OCI-LY7 (cell line): ENCODE measurements at regions not wholly inside any gene's neighbourhood (a gene's known extent, or its start where the extent isn't known, plus 50 kb on each side); places are given as distances from the start of the nearest gene placed in this dataset.
"Not testable (repeated sequence)": the region's sequence is repeated elsewhere in the genome, so short reads cannot be mapped to it uniquely, and the experiment has no call there.

ENCODE experiments used
- BruUV-seq: library from RNA; stranded (reverse); fragments of 400-500 nt; replicated peaks from 2 replicates; lab custom pipeline; 2021; lab: Mats Ljungman, UMichigan
- CTCF ChIA-PET: fragments of 300-600 bp; sonication (Branson Sonifier 250); formaldehyde crosslinking; loops from one replicate; lab custom pipeline; 2022; ENCODE audit warnings: antibody characterized with exemption; ENCODE audit not compliant: unreplicated experiment; lab: Charles Lee
- POLR2A ChIA-PET: fragments of 300-600 bp; sonication (Branson Sonifier 250); formaldehyde crosslinking; loops from one replicate; lab custom pipeline; 2022; ENCODE audit warnings: antibody characterized with exemption; lab: Charles Lee
- DNase-seq: peaks from one replicate; pipeline ENCODE4 v3.0.0-alpha.2; 2015; ENCODE audit warnings: low spot score
- H2AFZ ChIP-seq: fragments of 200-600 bp; sonication (generic), shearing (Covaris generic); 2 replicates; pipeline ENCODE4 v1.6.1; 2014; ENCODE audit warnings: mild to moderate bottlenecking, antibody characterized with exemption, low read length, moderate library complexity
- H3K27ac ChIP-seq: fragments of 200-600 bp; sonication (generic); 2 replicates; pipeline ENCODE4 v1.5.1; 2014; ENCODE audit warnings: mixed run types, low read depth, mild to moderate bottlenecking, moderate library complexity, low read length, inconsistent platforms; ENCODE audit not compliant: poor library complexity, severe bottlenecking
- H3K36me3 ChIP-seq: fragments of 200-600 bp; sonication (generic); 2 replicates; pipeline ENCODE4 v1.6.1; 2014; ENCODE audit warnings: mild to moderate bottlenecking, antibody characterized with exemption, low read length, moderate library complexity, mixed read lengths; ENCODE audit not compliant: insufficient read depth
- H3K4me1 ChIP-seq: fragments of 200-600 bp; sonication (generic); 2 replicates; pipeline ENCODE4 v1.5.1; 2014; ENCODE audit warnings: mild to moderate bottlenecking, low read length; ENCODE audit not compliant: insufficient read depth, poor library complexity, severe bottlenecking
- H3K4me2 ChIP-seq: fragments of 200-600 bp; sonication (generic); 2 replicates; pipeline ENCODE4 v1.6.1; 2014; ENCODE audit warnings: mild to moderate bottlenecking, low read length
- H3K4me3 ChIP-seq: fragments of 200-600 bp; sonication (generic); 2 replicates; pipeline ENCODE4 v1.5.1; 2014; ENCODE audit warnings: mild to moderate bottlenecking, low read depth, low read length; ENCODE audit not compliant: poor library complexity, severe bottlenecking
- H3K79me2 ChIP-seq: fragments of 200-600 bp; sonication (generic); 2 replicates; pipeline ENCODE4 v1.6.1; 2016; ENCODE audit warnings: low read depth, mild to moderate bottlenecking, low read length, moderate library complexity, mixed read lengths; ENCODE audit not compliant: insufficient read depth
- H3K9me2 ChIP-seq: fragments of 200-600 bp; sonication (generic); 2 replicates; pipeline ENCODE4 v1.6.1; 2016; ENCODE audit warnings: mild to moderate bottlenecking, low read length, mixed read lengths; ENCODE audit not compliant: insufficient read depth
- H3K9me3 ChIP-seq: fragments of 200-600 bp; sonication (generic); 2 replicates; pipeline ENCODE4 v1.6.1; 2014; ENCODE audit warnings: mild to moderate bottlenecking, mixed run types, low read length, mixed read lengths
- H4K20me1 ChIP-seq: fragments of 200-600 bp; sonication (generic); 2 replicates; pipeline ENCODE4 v1.6.1; 2014; ENCODE audit warnings: mild to moderate bottlenecking, antibody characterized with exemption, low read length, moderate library complexity, mixed read lengths; ENCODE audit not compliant: insufficient read depth
- EZH2phosphoT487 ChIP-seq: fragments of 200-600 bp; sonication (generic); IDR thresholded peaks from 2 replicates; pipeline ENCODE4 v1.6.1; 2018; ENCODE audit warnings: low read depth, borderline replicate concordance, mild to moderate bottlenecking, mixed run types, antibody characterized with exemption, low read length, moderate library complexity, mixed read lengths
- intact Hi-C: fragments of 100-400 bp; cut with micrococcal nuclease; formaldehyde crosslinking; loops from one replicate; pipeline ENCODE4 v1.10.0; 2022; ENCODE audit not compliant: unreplicated experiment
- TF ChIP-seq, protein P1 (sequence below): fragments of 200-600 bp; sonication (generic); conservative IDR thresholded peaks from 2 replicates; pipeline ENCODE4 v1.5.1; 2014; ENCODE audit warnings: mild to moderate bottlenecking, antibody characterized with exemption, low read length, moderate library complexity, mixed read lengths

DNA sequence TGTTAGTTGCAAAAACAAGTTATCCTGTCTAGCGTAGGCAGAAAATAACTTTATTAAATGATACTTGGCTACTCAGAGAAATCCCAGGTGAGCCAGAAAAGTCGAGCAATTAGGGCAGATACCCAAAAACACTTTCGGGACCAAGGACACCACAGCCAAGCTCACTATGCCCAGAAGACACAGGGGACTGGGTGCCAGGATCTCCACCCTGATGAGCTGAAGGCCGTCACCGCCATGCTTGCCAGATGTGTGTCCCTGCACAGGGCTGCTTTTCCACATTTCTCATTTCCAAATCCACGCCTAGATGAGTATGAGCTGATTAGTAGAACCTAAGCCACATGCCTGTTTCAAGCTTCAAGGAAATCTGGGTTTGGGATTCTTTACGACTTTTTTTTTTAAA lies 214.0 kb upstream of the SMLR1 start:
- H3K4me1 ChIP-seq, result no peaks in the 10 kb centered on the region
- no peaks in the 10 kb centered on the region for H3K36me3 ChIP-seq
- H4K20me1 ChIP-seq, result no peaks in the 10 kb centered on the region
- ChIA-PET POLR2A (interaction anchor here (0.6 kb wide), 2 partner anchors 56 to 561 kb away, joined by 3 read pairs; no protein-coding TSS in a partner anchor), CTCF (no interaction called here)
- TF ChIP-seq EZH2phosphoT487, result no peak
- TF ChIP-seq, protein P1, sequence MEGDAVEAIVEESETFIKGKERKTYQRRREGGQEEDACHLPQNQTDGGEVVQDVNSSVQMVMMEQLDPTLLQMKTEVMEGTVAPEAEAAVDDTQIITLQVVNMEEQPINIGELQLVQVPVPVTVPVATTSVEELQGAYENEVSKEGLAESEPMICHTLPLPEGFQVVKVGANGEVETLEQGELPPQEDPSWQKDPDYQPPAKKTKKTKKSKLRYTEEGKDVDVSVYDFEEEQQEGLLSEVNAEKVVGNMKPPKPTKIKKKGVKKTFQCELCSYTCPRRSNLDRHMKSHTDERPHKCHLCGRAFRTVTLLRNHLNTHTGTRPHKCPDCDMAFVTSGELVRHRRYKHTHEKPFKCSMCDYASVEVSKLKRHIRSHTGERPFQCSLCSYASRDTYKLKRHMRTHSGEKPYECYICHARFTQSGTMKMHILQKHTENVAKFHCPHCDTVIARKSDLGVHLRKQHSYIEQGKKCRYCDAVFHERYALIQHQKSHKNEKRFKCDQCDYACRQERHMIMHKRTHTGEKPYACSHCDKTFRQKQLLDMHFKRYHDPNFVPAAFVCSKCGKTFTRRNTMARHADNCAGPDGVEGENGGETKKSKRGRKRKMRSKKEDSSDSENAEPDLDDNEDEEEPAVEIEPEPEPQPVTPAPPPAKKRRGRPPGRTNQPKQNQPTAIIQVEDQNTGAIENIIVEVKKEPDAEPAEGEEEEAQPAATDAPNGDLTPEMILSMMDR, result no peak
- BruUV-seq, result no TSS peak
- H3K4me2 ChIP-seq, result no peak overlapping the region
- no peaks in the 10 kb centered on the region for H3K79me2 ChIP-seq
- no peak overlapping the region for H3K4me3 ChIP-seq
- no peak overlapping the region for H3K27ac ChIP-seq
- no peaks in the 10 kb centered on the region for H3K9me2 ChIP-seq
- DNase-seq, result no peak
- H2AFZ ChIP-seq, result no peak overlapping the region
- no peaks in the 10 kb centered on the region for H3K9me3 ChIP-seq
- intact Hi-C loops, result no loop called here

DNA sequence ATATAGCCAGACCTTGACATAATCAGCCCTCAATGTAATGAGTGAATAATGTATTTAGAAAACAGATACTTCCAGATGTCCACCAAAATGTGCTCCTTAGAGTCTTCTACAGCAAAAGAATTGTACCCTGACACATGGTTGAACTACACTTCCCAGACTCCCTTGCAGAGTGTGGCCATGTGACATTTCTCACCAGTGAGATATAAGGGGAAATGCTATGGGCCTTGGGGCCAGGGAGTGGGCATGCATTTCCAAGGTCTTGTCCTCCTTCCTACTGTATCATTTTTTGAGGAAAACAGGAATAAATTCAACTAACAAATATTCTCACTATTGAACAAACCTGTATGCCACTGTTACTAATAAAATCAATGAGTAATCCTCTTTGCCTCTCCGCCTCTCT lies 211.4 kb upstream of the SMLR1 start:
- ChIA-PET CTCF (no interaction called here), POLR2A (no interaction called here)
- peak; percentile 13 for DNase-seq
- no peaks in the 10 kb centered on the region for H3K4me1 ChIP-seq
- H2AFZ ChIP-seq, result peak overlapping the region; percentile 48; the same call in 1 of the 2 replicates
- H3K4me3 ChIP-seq, result no peak overlapping the region
- no peaks in the 10 kb centered on the region for H3K9me2 ChIP-seq
- H3K79me2 ChIP-seq, result no peaks in the 10 kb centered on the region
- H4K20me1 ChIP-seq, result no peaks in the 10 kb centered on the region
- H3K36me3 ChIP-seq, result no peaks in the 10 kb centered on the region
- intact Hi-C loops, result no loop called here
- H3K9me3 ChIP-seq, result no peaks in the 10 kb centered on the region
- no peak for TF ChIP-seq EZH2phosphoT487
- TF ChIP-seq, protein P1, result no peak
- no TSS peak for BruUV-seq
- H3K27ac ChIP-seq, result no peak overlapping the region
- H3K4me2 ChIP-seq, result no peak overlapping the region

DNA sequence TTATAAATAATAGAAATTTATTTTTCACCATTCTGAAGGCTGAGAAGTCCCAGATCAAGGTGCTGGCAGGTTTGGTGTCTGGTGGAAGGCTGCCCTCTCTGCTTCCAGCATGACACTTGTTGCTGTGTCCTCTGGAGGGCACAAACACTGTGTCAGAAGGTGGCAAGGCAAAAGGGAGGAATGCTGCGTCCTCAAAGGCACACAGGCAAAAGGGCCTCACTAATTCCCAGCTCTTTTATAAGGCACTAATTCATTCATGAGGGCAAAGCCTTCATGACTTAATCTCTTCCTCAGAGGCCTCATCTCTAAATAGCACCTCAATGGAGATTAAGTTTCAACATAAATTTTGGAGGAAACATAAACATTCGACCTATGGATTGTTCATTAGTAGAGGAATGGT lies 209.5 kb upstream of the SMLR1 start:
- no TSS peak for BruUV-seq
- Histone ChIP-seq H3K4me2 (no peak overlapping the region), H3K9me2 (no peaks in the 10 kb centered on the region), H3K79me2 (no peaks in the 10 kb centered on the region), H3K4me3 (no peak overlapping the region), H3K4me1 (no peaks in the 10 kb centered on the region), H3K36me3 (no peaks in the 10 kb centered on the region), H4K20me1 (no peaks in the 10 kb centered on the region), H3K27ac (no peak overlapping the region), H3K9me3 (no peaks in the 10 kb centered on the region), H2AFZ (no peak overlapping the region)
- no peak for DNase-seq
- POLR2A ChIA-PET, result no interaction called here
- CTCF ChIA-PET, result no interaction called here
- no peak for TF ChIP-seq EZH2phosphoT487
- TF ChIP-seq, protein P1, result no peak
- intact Hi-C loops, result no loop called here

DNA sequence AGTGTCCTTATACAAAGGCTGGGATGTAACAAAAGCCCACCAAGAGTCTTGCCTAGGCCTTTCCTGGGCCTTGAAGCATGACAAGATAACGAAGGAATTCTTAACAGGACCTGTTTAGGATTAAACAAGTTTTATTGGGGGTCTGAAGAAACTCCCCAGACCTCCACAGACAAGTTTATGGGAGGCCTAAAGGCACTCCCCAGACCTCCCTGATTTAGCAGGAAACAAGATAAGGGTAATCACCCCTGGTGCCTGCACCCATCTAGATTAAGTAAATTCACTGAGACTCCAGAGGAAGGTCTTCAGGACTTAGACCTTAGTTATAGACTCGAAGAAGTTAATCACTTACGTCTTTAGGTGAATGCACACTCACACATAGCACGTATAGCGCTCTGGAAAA lies 208.4 kb upstream of the SMLR1 start:
- POLR2A ChIA-PET, result interaction anchor here (0.5 to 1.0 kb wide), 2 partner anchors 10 to 39 kb away, joined by 3 read pairs; no protein-coding TSS in a partner anchor
- H3K4me3 ChIP-seq, H4K20me1 ChIP-seq, H3K4me2 ChIP-seq, H3K9me2 ChIP-seq, BruUV-seq, H3K79me2 ChIP-seq, H3K9me3 ChIP-seq, H3K36me3 ChIP-seq, H3K4me1 ChIP-seq, intact Hi-C loops, DNase-seq, CTCF ChIA-PET, H3K27ac ChIP-seq, H2AFZ ChIP-seq: not testable (repeated sequence)
